ENCODE measurements at regions not wholly inside any gene's neighbourhood (a gene's known extent, or its start where the extent isn't known, plus 50 kb on each side); places are given as distances from the start of the nearest gene placed in this dataset.

GRCh38 chr1:219717536-219717935 lies 104.6 kb upstream of the ZC3H11B start:
- H3K4me2 ChIP-seq (ENCODE audit: low read depth, low read length): no peak overlapping the region
- H3K27ac ChIP-seq (ENCODE audit: extremely low read length, insufficient read depth, low read length): no peak overlapping the region
- ChIA-PET CTCF (ENCODE audit: low intra/inter-chr PET ratio, low total read pairs) (no interaction called here), POLR2A (no interaction called here)
- FAIRE-seq (no peak), ATAC-seq (no peak), DNase-seq (ENCODE audit: low spot score) (no peak)
- BruUV-seq (replicated peaks): no TSS peak
- WGBS (ENCODE audit: low lambda C conversion rate): 47% methylated on average over 5 of the region's 5 CpGs
- H3K27me3 ChIP-seq (ENCODE audit: control insufficient read depth in 1 of 2, insufficient read depth in 2 of 2, low read length in 2 of 2): no peaks in the 10 kb centered on the region
- no peaks in the 10 kb centered on the region for H3K9me3 ChIP-seq (ENCODE audit: low read length)
- no peak for TF ChIP-seq PAX8 (CRISPR knock-in tag; IDR thresholded peaks at IDR 0.05; ENCODE audit: borderline replicate concordance)
- no peak for TF ChIP-seq ZNF644 (CRISPR knock-in tag; IDR thresholded peaks at IDR 0.05; ENCODE audit: low read depth)
- TF ChIP-seq GATAD1 (CRISPR knock-in tag; IDR thresholded peaks at IDR 0.05): no peak
- no peak for TF ChIP-seq ZNF597 (CRISPR knock-in tag; IDR thresholded peaks at IDR 0.05)
- TF ChIP-seq NR1H2 (CRISPR knock-in tag; IDR thresholded peaks at IDR 0.05; ENCODE audit: borderline replicate concordance, low read depth): no peak
- TF ChIP-seq ZC3H13 (CRISPR knock-in tag; IDR thresholded peaks at IDR 0.05): no peak
- TF ChIP-seq ZNF749 (CRISPR knock-in tag; IDR thresholded peaks at IDR 0.05; ENCODE audit: borderline replicate concordance): no peak
- no peak for TF ChIP-seq ZBTB43 (CRISPR knock-in tag; conservative IDR thresholded peaks at IDR 0.05)
- TF ChIP-seq IRX3 (CRISPR knock-in tag; IDR thresholded peaks at IDR 0.05; ENCODE audit: borderline replicate concordance, low read depth): no peak
- no peak for TF ChIP-seq ATRX (CRISPR knock-in tag; IDR thresholded peaks at IDR 0.05; ENCODE audit: borderline replicate concordance)
- TF ChIP-seq SNAPC5 (CRISPR knock-in tag; IDR thresholded peaks at IDR 0.05; ENCODE audit: borderline replicate concordance): no peak
- TF ChIP-seq ZNF839 (CRISPR knock-in tag; IDR thresholded peaks at IDR 0.05; ENCODE audit: borderline replicate concordance): no peak
- no peak for TF ChIP-seq GZF1 (CRISPR knock-in tag; IDR thresholded peaks at IDR 0.05)
- TF ChIP-seq SSRP1 (CRISPR knock-in tag; IDR thresholded peaks at IDR 0.05): no peak
- no peak for TF ChIP-seq PRDM4 (CRISPR knock-in tag; IDR thresholded peaks at IDR 0.05; ENCODE audit: borderline replicate concordance)
- TF ChIP-seq SRSF9 (IDR thresholded peaks at IDR 0.05; ENCODE audit: borderline replicate concordance, insufficient read depth, low read depth, low read length, poor library complexity, severe bottlenecking): no peak
- no peak overlapping the region for H3K9ac ChIP-seq (ENCODE audit: insufficient read depth, low read depth, low read length)
- no peaks in the 10 kb centered on the region for H3K36me3 ChIP-seq (replicated peaks in 1 of 2; ENCODE audit: control insufficient read depth in 1 of 2, insufficient read depth in 2 of 2, low read length in 2 of 2)
- H3K4me3 ChIP-seq (replicated peaks in 1 of 3; ENCODE audit: insufficient read depth in 1 of 3, low read depth in 2 of 3, low read length in 3 of 3): no peak overlapping the region
- in situ Hi-C loops (cut with HindIII; ENCODE audit: extremely low pct_ligation_motif_present, low pct_unique_long_range_greater_than_20kb) (no loop called here), intact Hi-C loops (cut with micrococcal nuclease; ENCODE audit: unreplicated experiment) (no loop called here)
- no peaks in the 10 kb centered on the region for H4K20me1 ChIP-seq (ENCODE audit: insufficient read depth, low read length)
- no peak overlapping the region for H2AFZ ChIP-seq (ENCODE audit: low read length)
- no peaks in the 10 kb centered on the region for H3K4me1 ChIP-seq (ENCODE audit: insufficient read depth, low read length)
- no peaks in the 10 kb centered on the region for H3K79me2 ChIP-seq (ENCODE audit: insufficient read depth, low read length)

Measured in HepG2 (cell line).